B cell (primary cell): ENCODE measurements at regions not wholly inside any gene's neighbourhood (a gene's known extent, or its start where the extent isn't known, plus 50 kb on each side); places are given as distances from the start of the nearest gene placed in this dataset.

Source experiments
- EZH2 ChIP-seq: IDR thresholded peaks from 2 replicates; pipeline ENCODE4 v1.6.1; 2012; ENCODE audit warnings: borderline replicate concordance, low read depth, mild to moderate bottlenecking, moderate library complexity, low read length; ENCODE audit not compliant: insufficient read depth, poor library complexity, severe bottlenecking
- TF ChIP-seq, protein P1 (sequence below): fragments of 200-600 bp; IDR thresholded peaks from one replicate; pipeline ENCODE4 v1.8.0; 2022; ENCODE audit warnings: antibody characterized with exemption, mild to moderate bottlenecking

DNA sequence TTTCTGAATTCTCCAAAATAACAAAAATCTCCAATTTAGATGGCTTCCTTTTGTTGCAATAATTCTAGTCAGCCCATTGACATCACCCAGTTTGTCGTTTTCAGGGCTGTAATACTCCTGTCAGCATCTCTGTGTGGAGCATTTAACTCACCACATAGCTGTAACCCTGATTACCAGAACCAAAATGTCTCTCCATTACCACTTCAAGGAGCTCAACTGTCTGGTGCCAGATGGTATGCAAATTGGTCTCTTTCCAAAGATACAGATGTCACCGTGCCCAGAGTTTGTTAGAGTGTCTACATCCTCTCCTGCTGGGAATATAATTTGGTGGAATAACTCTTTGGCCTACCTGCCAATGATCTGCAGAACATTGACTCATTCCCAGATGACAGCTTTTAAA lies 350.3 kb upstream of the POT1 start:
- TF ChIP-seq, protein P1, sequence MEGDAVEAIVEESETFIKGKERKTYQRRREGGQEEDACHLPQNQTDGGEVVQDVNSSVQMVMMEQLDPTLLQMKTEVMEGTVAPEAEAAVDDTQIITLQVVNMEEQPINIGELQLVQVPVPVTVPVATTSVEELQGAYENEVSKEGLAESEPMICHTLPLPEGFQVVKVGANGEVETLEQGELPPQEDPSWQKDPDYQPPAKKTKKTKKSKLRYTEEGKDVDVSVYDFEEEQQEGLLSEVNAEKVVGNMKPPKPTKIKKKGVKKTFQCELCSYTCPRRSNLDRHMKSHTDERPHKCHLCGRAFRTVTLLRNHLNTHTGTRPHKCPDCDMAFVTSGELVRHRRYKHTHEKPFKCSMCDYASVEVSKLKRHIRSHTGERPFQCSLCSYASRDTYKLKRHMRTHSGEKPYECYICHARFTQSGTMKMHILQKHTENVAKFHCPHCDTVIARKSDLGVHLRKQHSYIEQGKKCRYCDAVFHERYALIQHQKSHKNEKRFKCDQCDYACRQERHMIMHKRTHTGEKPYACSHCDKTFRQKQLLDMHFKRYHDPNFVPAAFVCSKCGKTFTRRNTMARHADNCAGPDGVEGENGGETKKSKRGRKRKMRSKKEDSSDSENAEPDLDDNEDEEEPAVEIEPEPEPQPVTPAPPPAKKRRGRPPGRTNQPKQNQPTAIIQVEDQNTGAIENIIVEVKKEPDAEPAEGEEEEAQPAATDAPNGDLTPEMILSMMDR, result no peak
- no peak for TF ChIP-seq EZH2
